Activated T-helper 1 cell treated with Interleukin-2 at 50 U/mL for 16 hours (primary cell): ENCODE measurements at regions not wholly inside any gene's neighbourhood (a gene's known extent, or its start where the extent isn't known, plus 50 kb on each side); places are given as distances from the start of the nearest gene placed in this dataset.

ENCODE experiments used
- DNase-seq: peaks from one replicate; pipeline ENCODE4 v3.0.0-alpha.2; 2020; ENCODE audit warnings: low read depth

GRCh38 chr1:55402671-55403464 lies 187.7 kb upstream of the USP24 start:
- no peak for DNase-seq

GRCh38 chr1:55402142-55402541 lies 187.0 kb upstream of the USP24 start:
- no peak for DNase-seq

DNA sequence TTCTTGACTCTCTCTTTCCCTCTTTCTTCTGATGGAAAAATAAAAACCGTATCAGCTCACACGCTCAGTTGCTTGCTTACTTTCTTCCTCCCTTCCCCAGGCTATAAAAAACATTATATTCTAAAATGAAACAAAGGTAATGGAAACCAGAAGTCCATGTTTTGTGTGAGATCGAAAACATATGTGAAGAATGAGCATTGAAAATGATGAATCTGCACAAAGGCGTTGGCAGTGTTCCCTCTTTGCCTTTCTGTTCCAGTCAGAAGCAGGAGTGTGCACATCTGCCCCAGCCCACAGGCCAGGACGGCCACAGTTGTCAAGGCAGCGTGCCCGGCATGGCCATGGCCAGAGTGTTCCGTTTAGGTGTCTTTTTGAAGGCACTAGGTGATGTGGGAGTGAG lies 185.3 kb upstream of the USP24 start:
- DNase-seq, result no peak

- no peak for DNase-seq
These were observed 184.2 kb upstream of the USP24 start for GRCh38 chr1:55399346-55399745.

DNA sequence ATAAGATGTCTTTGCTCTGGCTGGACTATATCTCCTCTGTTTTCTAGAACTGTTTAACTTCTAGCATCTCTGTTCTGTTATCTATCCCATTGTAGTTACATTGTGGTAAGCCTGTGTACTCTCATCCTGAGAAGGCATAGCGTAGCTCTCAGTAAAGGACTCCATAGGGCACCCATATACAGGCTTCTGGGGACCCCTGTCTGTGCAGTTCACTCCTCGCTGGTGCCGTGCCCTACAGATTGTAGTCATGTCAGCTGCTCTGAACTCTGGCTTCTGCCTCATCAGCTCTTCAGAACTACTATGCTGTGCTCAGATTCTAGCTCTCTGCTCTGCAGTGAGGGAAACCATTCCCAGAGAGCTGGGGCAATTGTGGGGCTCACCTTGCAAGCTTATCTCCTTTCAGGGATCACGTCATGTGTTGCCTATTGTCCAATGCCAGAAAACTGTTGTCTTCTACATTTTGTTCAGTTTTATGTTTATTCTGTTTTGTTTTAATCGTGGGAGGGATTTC lies 181.3 kb upstream of the USP24 start:
- no peak for DNase-seq

GRCh38 chr1:55388960-55389359 lies 173.8 kb upstream of the USP24 start:
- DNase-seq, result no peak

DNA sequence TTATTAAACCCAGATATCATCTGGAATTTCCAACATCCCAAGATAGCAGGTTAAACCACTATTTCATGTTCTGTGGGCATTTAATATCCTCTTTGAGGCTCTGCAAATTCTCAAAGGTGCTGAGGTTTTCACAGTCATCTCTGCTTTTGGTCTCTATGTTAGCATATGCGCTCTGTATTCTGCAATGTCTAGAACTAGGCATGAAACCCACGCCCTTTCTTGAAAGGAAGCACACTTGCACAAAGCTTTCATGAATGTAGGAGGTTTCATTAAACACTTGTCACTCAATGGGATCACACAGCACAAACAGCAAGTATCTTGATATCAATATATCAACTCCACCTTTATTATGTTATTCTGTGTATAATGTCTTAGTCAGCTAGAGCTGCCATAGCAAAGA lies 172.0 kb upstream of the USP24 start:
- DNase-seq, result no peak

GRCh38 chr1:55386456-55386855 lies 171.3 kb upstream of the USP24 start:
- no peak for DNase-seq

DNA sequence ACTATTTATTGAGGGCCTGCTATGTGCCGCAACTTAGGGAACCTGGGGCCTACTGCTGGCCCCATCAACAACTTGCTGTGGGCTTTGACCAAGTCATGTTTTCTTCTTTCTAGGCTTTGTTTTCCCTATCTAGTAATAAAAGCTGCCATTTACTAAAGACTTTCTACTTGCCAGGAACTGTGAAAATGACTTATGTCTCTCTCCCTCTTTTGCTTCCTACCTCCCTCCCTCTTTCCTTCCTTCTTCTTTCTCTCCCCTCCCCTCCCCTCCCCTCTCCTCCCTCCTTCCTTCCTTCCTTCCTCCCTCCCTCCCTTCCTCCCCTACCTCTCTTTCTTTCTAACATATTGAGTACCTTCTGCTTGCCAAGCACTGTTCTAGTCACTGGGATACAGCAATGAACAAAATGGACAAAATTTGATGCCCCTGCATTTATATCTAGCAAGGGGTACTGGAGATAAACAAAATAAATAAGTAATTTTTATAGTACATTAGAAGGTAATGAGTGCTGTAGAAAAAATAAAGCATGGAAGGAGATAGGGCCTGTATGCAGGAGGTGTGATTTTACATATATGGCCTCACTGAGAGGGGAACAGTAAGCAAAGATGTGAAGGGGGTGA lies 170.3 kb upstream of the USP24 start:
- no peak for DNase-seq

DNA sequence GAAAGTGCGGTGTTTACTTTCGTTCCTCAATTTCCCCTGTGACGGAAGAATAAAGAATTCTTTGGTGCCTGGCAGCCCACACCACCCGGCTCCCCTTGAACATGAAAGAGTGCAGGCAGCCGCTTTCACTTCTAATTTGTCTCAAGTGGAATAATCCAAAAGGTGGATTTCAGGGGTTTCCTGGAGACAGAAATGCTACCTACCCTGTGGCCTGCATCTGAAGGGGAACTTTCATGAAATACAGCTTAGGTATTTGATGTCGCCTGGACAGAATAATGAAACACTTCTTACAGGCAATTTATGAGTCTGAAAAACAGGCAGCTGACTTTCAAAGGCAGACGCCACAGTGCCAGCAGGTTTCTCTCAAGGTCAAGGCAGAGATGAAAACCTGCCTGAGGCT lies 169.5 kb upstream of the USP24 start:
- no peak for DNase-seq

GRCh38 chr1:55382806-55383305 lies 167.7 kb upstream of the USP24 start:
- DNase-seq, result no peak

DNA sequence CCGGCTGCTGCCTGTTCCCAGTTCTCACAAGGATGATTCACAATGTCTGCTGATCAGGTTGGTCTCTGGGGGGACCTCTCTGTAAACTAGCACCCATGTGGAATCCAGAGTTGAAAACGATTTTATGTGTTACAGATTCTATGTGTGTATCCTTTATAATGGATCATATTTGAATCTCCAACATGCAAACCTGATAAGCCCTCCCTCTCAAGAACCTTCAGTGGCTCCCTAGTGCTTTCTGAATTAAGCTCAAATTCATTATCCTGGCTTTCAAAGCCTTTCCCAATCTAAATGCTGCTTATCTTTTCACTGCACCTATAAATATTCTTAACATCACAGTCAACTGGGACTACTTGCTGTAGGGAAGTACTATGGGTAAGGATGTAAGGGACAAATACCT lies 166.8 kb upstream of the USP24 start:
- no peak for DNase-seq

- no peak for DNase-seq
These were observed 166.3 kb upstream of the USP24 start for GRCh38 chr1:55381491-55381890.

GRCh38 chr1:55380355-55380970 lies 165.3 kb upstream of the USP24 start:
- DNase-seq, result no peak

GRCh38 chr1:55378582-55378981 lies 163.4 kb upstream of the USP24 start:
- DNase-seq, result no peak

DNA sequence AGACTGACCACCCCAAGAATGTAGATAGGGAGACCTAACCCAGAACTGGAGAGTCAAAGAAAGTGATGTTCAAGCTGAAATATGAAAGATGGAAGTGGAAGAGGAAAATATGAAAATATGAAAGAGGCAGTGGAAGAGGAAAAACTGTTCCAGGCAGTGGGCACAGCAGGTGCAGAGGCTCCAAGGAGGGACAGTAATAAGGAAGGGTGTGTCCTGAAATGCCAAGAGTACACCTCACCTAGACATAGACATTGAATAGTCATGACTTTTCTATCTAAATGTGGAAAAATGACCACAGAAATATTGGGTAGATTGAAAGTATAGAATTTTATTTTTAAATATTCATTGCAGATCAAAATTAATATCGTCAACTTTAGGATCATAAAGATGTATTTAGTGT lies 161.7 kb upstream of the USP24 start:
- no peak for DNase-seq

DNA sequence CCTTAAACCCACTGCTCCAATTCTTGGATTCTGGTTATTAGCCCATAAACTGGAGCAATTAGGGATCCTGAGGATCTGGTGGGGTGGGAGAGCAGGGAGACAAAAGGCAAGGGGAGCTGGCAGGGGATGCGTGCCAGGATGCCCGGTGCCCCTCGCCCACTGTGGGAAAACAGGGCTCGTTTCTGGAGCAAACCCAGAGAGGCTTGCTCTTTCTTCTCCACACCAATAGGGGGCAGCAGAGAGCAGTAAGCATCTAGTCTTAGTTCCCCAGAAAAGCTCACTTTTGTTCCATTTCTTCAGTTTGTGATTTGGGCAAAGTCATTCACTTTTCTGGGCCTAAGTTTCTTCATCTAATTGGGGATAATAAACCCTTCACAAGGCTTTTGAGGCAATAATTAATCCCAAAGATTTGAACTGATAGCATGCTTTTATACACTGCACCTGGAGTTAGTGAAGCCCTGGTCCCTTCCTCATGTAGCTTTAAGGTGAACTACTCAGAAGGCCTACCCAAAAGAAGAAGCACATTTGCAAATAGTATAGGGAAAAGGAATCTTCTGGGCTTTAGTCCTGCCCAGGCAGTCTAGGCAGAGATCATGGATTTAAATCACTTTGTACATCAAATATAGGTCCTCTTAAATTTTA lies 160.6 kb upstream of the USP24 start:
- no peak for DNase-seq

DNA sequence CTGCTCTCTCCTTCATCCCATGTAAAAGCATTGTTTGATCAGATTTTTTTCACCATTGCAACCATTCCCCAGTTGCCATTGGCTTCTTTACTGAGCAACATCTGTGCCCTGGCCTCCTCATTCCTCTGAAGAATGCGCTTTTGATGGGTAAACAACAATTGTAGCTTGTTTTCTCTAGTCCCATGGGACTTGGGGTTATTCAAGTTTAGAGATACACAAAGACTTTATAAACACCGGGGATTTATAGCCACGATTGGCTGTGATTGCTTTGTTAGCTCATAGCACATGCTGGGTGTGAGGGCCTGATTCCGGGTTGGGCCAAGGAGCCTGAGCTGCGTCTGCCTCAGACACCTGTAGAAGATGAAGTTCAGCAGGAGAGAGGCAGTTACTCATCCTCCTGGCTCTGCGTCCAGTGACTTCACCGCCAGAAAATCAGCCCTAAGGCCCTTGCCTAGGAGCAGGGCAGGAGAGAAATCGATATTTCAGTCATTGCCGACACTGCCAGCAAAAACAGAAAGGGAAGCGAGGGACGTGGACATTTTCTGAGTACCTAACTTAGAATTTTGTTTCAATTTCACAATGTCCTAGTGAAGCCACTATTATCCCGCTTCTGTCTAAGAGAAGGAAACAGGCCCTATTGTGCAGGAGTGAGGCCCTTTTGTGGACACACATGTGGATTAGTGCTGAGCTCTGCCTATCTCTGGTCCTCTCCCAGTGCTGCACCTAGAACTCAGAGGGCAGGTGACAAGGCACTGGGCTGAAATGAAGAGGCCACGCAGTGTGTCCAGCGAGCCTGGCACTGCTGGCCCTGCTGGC lies 159.8 kb upstream of the USP24 start:
- DNase-seq, result no peak

DNA sequence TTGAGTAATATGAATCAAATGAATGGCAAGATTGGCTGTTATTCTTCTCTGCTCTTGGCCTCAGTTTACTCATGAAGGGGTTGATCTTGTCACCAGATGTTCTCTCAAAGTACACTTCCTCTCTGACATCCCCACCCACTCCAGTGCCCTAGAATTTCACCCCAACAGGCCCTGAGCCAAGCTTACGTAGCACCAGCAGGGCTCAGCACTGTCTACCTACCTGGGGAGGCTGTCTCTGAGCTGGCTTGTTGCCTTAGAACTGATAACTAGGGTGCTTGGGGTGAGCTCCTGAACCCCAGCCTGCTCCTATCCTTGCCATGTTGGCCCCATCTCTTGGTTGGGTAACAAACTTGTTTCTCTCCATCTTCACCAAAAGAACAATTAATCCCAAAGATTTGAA lies 159.1 kb upstream of the USP24 start:
- DNase-seq, result no peak

DNA sequence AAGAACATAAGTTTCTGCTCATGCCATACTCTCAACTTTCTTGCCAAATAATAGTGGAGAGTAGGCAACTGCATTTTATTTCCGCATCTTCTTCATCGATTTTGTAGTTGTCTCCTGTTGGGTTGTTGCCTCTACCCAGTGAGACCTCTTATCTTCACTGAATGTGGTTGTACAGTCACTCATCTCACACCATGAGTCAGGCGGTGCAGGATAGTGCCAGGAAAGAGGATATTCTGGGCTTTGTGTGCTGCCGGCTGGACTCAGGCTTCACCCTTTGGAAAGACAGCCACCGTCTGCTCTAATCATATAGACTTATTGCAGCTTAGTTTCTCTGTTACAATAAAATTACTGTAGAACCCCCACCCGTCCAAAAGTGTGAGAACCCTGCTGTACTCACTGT lies 154.3 kb upstream of the USP24 start:
- DNase-seq, result no peak

- no peak for DNase-seq
These were observed 153.5 kb upstream of the USP24 start for GRCh38 chr1:55368698-55369097.

DNA sequence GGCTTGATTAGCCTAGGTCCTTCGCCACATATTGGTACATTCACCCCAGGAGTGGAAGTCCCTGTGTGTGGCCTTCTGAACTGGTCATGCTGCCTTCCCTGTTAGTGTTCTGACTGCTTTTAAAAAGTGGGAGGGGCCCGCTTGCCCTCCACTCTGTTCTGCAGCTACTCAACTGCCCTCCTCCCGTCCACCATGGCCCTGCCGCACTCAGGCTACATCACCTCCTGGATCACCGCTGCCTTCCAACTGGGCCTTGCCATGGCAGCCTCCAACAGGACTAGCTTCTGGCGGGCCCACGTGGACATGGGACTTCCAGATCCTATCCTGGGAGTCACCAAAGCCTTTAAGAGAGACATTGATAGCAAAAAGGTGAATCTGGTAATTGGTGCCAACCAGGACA lies 152.1 kb upstream of the USP24 start:
- no peak for DNase-seq
